H1 (cell line): ENCODE measurements at regions not wholly inside any gene's neighbourhood (a gene's known extent, or its start where the extent isn't known, plus 50 kb on each side); places are given as distances from the start of the nearest gene placed in this dataset.

Source experiments
- BCL11A ChIP-seq, 2 experiments: IDR thresholded peaks; one replicate each; pipeline ENCODE4 v1.6.1; 2011; ENCODE audit warnings: low read depth in 2 of 2, low read length in 2 of 2, mild to moderate bottlenecking in 2 of 2
- BRCA1 ChIP-seq: IDR thresholded peaks from 2 replicates; pipeline ENCODE4 v1.6.1; 2012; ENCODE audit warnings: low read depth, low read length, improper control_type of control experiment
- CEBPB ChIP-seq: IDR thresholded peaks from 2 replicates; pipeline ENCODE4 v1.6.1; 2012; ENCODE audit warnings: low read depth, low read length
- CHD2 ChIP-seq: IDR thresholded peaks from 2 replicates; pipeline ENCODE4 v1.6.1; 2012; ENCODE audit warnings: low read length, improper control_type of control experiment
- CTCF ChIP-seq, 3 experiments: IDR thresholded peaks; 1 replicate in 2 of 3; 2 replicates in 1 of 3; pipeline versions ENCODE4 v1.5.1 to v1.6.1; 2011; ENCODE audit warnings: low read length in 3 of 3, mild to moderate bottlenecking in 3 of 3, inconsistent platforms in 2 of 3, low read depth in 1 of 3, moderate library complexity in 1 of 3; ENCODE audit not compliant: insufficient read depth in 1 of 3; ENCODE audit errors: control extremely low read depth in 1 of 3
- EP300 ChIP-seq, 2 experiments: IDR thresholded peaks; 1 replicate in 1 of 2; 2 replicates in 1 of 2; pipeline ENCODE4 v1.6.1; 2011 to 2012; ENCODE audit warnings: low read depth in 2 of 2, low read length in 2 of 2, mild to moderate bottlenecking in 2 of 2, borderline replicate concordance in 1 of 2, inconsistent platforms in 1 of 2, moderate library complexity in 1 of 2
- GABPA ChIP-seq: IDR thresholded peaks from 2 replicates; pipeline ENCODE4 v1.6.1; 2011; ENCODE audit warnings: mild to moderate bottlenecking, low read length, moderate library complexity, borderline replicate concordance; ENCODE audit not compliant: insufficient read depth
- GTF2F1 ChIP-seq: IDR thresholded peaks from 2 replicates; pipeline ENCODE4 v1.6.1; 2012; ENCODE audit warnings: low read depth, low read length, improper control_type of control experiment, borderline replicate concordance
- MAFK ChIP-seq: IDR thresholded peaks from 2 replicates; pipeline ENCODE4 v1.6.1; 2012; ENCODE audit warnings: low read depth, mild to moderate bottlenecking, improper control_type of control experiment, low read length
- MAX ChIP-seq: IDR thresholded peaks from 2 replicates; pipeline ENCODE4 v1.6.1; 2012; ENCODE audit warnings: inconsistent platforms
- POLR2A ChIP-seq, 2 experiments: IDR thresholded peaks; 1 replicate in 1 of 2; 2 replicates in 1 of 2; pipeline ENCODE4 v1.6.1; 2011; ENCODE audit warnings: low read depth in 2 of 2, low read length in 2 of 2, mild to moderate bottlenecking in 2 of 2; ENCODE audit errors: control extremely low read depth in 1 of 2
- POLR2AphosphoS5 ChIP-seq: IDR thresholded peaks from 2 replicates; pipeline ENCODE4 v1.6.1; 2011; ENCODE audit warnings: low read depth, low read length
- TEAD4 ChIP-seq: IDR thresholded peaks from 2 replicates; pipeline ENCODE4 v1.6.1; 2012; ENCODE audit warnings: low read depth, low read length, inconsistent platforms, mixed read lengths

GRCh38 chr15:35723120-35723847 is 177.3 kb upstream of the DPH6 start:
- TF ChIP-seq BCL11A (IDR thresholded peaks at IDR 0.05; ENCODE audit: low read depth in 2 of 2, low read length in 2 of 2) (no peak), TEAD4 (no peak), MAX (no peak), EP300 (IDR thresholded peaks at IDR 0.05; ENCODE audit: borderline replicate concordance in 1 of 2, low read depth in 2 of 2, low read length in 2 of 2) (no peak), BRCA1 (no peak), GTF2F1 (no peak), MAFK (no peak), CTCF (IDR thresholded peaks at IDR 0.05; ENCODE audit: control extremely low read depth in 1 of 3, insufficient read depth in 1 of 3, low read depth in 1 of 3, low read length in 3 of 3) (no peak), GABPA (no peak), POLR2AphosphoS5 (no peak), POLR2A (IDR thresholded peaks at IDR 0.05; ENCODE audit: control extremely low read depth in 1 of 2, low read depth in 2 of 2, low read length in 2 of 2) (no peak), CEBPB (no peak), CHD2 (no peak)
